NT2/D1 (cell line): ENCODE measurements at regions not wholly inside any gene's neighbourhood (a gene's known extent, or its start where the extent isn't known, plus 50 kb on each side); places are given as distances from the start of the nearest gene placed in this dataset.

Source experiments
- YY1 ChIP-seq: IDR thresholded peaks from 2 replicates; pipeline ENCODE4 v1.6.1; 2011; ENCODE audit not compliant: insufficient read length, insufficient read depth
- ZNF274 ChIP-seq: IDR thresholded peaks from 2 replicates; pipeline ENCODE4 v1.6.1; 2011; ENCODE audit warnings: mild to moderate bottlenecking, low read depth, low read length

DNA sequence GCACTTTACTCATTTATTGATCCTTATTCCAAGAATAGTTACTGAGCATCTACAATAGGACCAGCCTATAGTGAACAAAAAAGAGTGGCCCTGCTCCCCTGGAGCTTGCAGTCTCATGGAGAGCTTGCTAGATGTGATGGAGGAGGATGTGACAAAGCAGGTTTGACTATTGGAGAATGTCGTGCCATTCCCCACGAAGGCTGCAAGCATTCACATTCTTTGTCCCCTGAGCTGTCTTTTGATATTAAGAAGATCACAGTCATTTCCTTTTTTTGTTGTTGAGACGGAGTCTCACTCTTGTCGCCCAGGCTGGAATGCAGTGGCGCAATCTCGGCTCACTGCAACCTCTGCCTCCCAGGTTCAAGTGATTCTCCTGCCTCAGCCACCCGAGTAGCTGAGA lies 115.0 kb upstream of the ADAMTS18 start:
- TF ChIP-seq YY1 (no peak), ZNF274 (no peak)
